ENCODE measurements at regions not wholly inside any gene's neighbourhood (a gene's known extent, or its start where the extent isn't known, plus 50 kb on each side); places are given as distances from the start of the nearest gene placed in this dataset.

DNA sequence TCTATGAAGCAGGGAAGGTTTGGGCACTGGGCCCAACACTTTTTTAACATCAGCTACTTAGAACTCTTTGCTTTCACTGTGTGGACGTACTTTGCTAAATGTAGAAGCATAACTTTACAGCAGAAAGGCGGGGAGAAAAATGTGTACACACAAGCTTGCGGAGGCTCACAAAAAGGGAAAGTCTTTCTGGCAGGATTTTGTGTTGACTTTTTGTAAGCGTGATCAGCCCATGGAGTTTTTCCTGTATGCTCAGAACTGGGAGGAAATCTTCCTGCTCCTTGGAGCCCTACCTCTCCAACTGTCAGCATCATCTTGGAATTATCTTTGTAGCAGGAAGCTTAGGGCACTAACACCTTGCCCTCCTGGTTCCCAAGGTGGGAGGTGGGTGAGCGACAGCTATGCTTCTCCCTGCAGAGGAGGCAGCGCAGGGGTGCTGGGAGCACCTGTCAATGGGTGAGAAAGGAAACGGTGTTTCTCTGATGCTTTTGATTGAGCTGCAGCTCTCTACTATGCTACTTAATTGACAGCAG is 321.9 kb downstream of the GADD45G start:
- TF ChIP-seq, protein P1, sequence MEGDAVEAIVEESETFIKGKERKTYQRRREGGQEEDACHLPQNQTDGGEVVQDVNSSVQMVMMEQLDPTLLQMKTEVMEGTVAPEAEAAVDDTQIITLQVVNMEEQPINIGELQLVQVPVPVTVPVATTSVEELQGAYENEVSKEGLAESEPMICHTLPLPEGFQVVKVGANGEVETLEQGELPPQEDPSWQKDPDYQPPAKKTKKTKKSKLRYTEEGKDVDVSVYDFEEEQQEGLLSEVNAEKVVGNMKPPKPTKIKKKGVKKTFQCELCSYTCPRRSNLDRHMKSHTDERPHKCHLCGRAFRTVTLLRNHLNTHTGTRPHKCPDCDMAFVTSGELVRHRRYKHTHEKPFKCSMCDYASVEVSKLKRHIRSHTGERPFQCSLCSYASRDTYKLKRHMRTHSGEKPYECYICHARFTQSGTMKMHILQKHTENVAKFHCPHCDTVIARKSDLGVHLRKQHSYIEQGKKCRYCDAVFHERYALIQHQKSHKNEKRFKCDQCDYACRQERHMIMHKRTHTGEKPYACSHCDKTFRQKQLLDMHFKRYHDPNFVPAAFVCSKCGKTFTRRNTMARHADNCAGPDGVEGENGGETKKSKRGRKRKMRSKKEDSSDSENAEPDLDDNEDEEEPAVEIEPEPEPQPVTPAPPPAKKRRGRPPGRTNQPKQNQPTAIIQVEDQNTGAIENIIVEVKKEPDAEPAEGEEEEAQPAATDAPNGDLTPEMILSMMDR (IDR thresholded peaks at IDR 0.05; ENCODE audit: low read depth, low read length): no peak
- TF ChIP-seq, protein P2, sequence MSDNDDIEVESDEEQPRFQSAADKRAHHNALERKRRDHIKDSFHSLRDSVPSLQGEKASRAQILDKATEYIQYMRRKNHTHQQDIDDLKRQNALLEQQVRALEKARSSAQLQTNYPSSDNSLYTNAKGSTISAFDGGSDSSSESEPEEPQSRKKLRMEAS (IDR thresholded peaks at IDR 0.05; ENCODE audit: low read depth, low read length): no peak
- no peak for TF ChIP-seq POLR2A (IDR thresholded peaks at IDR 0.05; ENCODE audit: extremely low read depth, insufficient read length)
